GM21367 (cell line): ENCODE measurements at regions not wholly inside any gene's neighbourhood (a gene's known extent, or its start where the extent isn't known, plus 50 kb on each side); places are given as distances from the start of the nearest gene placed in this dataset.
"Not testable (repeated sequence)": the region's sequence is repeated elsewhere in the genome, so short reads cannot be mapped to it uniquely, and the experiment has no call there.

ENCODE experiments used
- ATAC-seq: cut with Tn5 transposase; IDR thresholded peaks from one replicate; pipeline ENCODE4 v1.9.1; 2021; ENCODE audit not compliant: unreplicated experiment

DNA sequence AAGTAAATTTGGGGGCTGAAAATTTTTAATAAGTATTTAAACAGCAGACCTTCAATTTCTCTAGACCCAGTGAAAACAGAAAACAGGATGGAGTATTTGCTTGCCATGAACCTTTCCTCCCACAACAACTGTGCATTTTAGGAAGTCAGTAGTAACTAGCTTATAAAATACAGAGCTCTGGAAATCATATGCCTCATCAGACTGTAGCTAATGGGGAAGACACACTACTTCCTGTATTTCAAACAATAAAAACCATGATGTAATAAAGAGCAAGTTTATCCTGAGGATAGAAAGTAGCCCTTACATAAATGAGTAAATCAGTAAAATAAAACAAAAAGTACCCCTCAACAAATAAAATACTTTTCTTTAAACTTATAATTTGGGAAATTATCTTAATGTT lies 280.1 kb upstream of the ZFP42 start:
- ATAC-seq, result no peak

GRCh38 chr4:187724456-187724855 lies 271.1 kb upstream of the ZFP42 start:
- ATAC-seq, result no peak

DNA sequence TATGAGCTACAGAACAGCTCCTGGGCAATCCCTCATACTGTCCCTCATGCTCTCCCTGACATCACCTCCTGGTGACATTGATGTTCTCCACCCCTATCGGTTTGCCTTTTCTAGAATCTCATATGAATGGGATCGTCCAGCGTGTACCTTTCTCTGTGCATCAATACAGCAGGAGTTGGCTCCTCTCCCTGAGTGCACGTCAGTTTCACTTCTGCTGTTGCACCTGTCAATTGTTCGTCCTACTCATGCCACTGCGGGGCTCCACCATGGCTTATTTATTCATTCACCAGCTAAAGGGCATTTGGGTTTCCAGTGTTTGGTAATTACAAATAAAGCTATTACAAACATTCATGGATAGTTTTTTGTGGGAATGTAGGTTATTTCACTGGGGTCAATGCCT lies 269.1 kb upstream of the ZFP42 start:
- ATAC-seq, result no peak

DNA sequence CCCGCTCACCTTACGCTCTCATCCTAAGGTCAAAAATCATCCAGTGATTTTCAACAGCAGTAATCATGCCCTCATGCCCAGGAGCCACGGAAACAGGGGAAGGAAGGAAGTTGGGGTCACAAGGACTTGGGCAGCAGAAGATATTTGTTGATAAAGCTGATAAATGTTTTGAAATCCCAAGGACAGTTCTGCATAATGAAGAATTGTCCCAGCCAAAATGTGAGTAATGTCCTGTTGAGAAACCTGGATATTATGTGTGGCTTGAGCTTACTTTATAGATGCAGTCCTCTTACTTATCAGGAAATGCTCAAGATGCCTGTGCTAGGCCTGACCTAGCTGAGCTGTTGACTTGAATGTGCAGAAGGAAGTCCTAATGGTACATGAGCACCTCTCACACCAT lies 263.0 kb upstream of the ZFP42 start:
- no peak for ATAC-seq

DNA sequence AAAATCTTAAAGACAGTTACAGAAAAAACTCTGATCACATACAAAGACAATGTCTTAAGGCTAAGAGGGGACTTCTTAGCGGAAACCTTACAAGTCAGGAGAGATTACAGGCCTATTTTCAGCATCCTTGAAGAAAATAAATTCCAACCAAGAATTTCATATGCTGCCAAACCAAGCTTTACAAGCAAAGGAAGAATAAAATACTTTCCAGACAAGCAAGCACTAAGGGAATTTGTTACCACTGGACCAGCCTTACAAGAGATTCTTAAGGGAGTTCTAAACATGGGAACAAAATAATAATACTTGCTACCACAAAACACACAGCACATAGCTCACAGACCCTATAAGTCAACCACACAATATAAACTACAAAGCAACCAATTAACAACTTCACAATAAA lies 255.8 kb upstream of the ZFP42 start:
- ATAC-seq, result no peak

GRCh38 chr4:187744911-187745310 lies 250.7 kb upstream of the ZFP42 start:
- ATAC-seq, result no peak

DNA sequence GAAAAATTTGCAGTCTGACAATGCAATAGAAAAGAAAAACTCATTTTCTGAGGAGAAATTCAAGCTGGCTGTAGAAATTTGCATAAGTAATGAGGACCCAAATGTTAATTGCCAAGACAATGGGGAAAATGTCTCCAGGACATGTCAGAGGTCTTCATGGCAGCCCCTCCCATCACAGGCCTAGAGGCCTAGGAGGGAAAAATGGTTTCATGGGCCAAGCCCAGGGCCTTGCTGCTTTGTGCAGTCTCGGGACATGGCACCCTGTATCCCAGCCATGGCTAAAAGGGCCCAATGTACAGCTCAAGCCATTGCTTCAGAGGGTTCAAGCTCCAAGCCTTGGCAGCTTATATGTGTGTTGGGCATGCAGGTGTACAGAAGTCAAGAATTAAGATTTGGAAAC lies 244.9 kb upstream of the ZFP42 start:
- not testable (repeated sequence) for ATAC-seq

DNA sequence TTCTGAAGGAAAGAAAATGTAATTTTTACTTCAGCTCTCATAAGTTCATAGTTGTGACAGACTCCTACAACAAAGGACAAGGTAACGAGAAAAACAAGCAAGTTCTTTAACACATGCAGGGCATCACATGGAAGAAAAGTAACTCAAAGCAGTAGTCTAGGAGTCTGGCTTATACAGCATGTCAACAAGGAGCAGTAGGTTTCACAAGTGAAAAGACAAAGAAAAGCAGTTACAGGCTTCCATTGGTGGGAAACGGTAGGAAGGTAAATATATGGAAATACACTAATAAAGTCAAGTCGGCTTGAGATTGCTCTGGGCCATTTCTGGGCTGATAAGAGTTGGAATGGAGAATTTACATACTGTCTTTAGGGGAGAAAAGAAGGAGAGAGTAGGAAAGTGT lies 228.4 kb upstream of the ZFP42 start:
- ATAC-seq, result no peak

- no peak for ATAC-seq
These were observed 227.9 kb upstream of the ZFP42 start for GRCh38 chr4:187767687-187768086.

DNA sequence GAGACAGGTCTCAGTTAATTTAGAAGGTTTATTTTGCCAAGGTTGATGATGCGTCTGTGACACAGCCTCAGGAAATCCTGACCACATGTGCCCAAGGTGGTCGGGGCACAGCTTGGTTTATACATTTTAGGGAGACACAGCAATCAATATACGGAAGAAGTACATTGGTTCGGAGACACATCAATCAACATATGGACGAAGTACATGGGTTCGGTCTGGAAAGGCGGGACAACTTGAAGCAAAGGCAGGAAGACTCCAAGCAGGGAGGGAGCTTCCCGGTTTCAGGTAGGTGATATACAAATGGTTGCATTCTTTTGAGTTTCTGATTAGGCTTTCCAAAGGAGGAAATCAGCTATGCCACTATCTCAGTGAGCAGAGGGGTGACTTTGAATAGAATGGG lies 225.2 kb upstream of the ZFP42 start:
- ATAC-seq, result no peak

GRCh38 chr4:187777954-187778353 lies 217.6 kb upstream of the ZFP42 start:
- ATAC-seq, result no peak

GRCh38 chr4:187780070-187780469 lies 215.5 kb upstream of the ZFP42 start:
- ATAC-seq, result no peak

- ATAC-seq, result no peak
These were observed 213.2 kb upstream of the ZFP42 start for GRCh38 chr4:187782286-187782824.

DNA sequence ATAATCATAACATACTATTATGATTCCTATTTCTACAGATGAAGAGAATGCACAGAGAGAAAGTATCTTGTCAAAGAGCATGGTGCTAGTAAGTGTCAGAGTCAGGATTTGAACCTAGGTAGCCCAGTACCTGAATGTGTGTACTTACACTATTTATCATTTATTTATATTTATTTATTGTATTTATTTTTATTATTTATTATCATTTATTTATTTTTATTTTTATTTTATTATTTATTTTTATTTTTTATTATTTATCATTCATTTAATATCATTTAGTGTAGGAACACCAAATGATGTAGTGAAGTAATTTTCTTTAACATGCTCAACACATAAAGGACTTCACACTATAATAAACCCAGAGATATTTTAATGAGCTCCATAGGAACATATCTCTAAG lies 209.4 kb upstream of the ZFP42 start:
- ATAC-seq, result no peak

- no peak for ATAC-seq
These were observed 206.5 kb upstream of the ZFP42 start for GRCh38 chr4:187789078-187789477.

DNA sequence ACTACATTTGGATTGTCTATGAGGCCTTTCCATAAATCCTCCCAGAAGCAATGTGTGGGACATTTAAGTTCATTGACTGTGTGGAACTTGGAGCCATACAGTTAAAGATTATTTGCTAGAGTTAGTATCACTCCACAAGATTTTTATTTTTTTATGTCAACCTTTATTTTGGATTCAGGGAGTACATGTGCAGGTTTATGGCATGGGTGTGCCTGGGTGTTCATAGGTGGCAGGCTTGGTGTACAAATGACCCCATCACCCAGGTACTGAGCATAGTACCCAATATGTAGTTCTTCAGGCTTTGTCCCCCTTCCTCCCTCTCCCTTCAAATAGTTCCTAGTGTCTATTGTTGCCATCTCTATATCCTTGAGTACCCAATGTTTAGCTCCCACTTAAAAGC lies 199.8 kb upstream of the ZFP42 start:
- no peak for ATAC-seq

DNA sequence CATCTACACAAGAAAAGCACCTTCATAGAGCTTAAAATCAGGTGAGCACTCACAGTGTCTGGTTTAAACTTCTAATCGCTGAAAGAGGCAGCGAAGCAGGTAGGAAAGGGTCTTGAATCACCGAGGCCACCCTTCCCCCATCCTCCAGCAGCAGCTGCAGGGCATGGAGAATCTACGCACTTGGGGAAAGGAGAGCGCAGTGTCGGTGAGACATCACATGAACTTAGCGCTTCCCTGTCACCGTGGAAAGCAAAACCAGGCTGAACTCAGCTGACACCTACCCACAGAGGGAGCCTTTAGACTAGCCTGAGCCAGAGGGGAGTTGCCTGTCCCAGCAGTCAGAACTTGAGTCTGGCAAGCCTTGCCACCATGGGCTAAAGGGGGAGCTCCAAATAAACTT lies 197.2 kb upstream of the ZFP42 start:
- no peak for ATAC-seq

GRCh38 chr4:187799735-187800134 lies 195.8 kb upstream of the ZFP42 start:
- ATAC-seq, result no peak

GRCh38 chr4:187811591-187811990 lies 184.0 kb upstream of the ZFP42 start:
- ATAC-seq, result no peak

DNA sequence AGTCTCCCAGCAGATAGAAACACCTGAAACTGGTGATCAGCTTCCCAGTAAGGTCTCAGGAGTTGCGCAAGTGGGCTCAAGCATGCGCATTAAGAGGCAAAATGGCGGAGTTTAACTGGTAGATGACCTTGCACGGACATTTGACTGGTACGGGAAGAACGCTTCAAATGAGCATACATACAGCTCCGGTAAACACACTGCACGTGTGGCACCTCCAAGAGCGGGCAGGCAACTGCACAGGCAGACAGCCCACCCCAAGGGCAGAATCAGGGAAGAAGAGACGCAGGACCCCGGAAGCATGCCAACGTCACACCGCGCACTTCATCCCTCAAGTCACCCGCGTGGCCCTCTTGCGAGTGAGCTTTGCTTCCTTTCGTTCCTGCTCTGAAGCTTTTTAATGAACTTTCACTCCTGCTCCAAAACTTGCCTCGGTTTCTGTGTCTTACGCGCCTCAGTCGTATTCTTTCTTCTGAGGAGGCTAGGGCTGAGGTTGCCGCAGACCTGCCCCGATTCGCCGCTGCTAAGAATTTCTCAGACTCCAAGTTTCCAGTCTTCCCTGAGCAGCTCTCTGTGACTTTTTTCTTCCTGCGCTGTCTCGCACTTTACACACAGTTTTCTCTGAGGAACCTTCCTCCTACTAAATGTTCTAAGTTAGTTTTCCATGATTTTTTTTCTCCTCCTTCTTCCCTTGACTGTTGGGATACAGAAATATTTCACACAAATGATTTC lies 180.7 kb upstream of the ZFP42 start:
- no peak for ATAC-seq

DNA sequence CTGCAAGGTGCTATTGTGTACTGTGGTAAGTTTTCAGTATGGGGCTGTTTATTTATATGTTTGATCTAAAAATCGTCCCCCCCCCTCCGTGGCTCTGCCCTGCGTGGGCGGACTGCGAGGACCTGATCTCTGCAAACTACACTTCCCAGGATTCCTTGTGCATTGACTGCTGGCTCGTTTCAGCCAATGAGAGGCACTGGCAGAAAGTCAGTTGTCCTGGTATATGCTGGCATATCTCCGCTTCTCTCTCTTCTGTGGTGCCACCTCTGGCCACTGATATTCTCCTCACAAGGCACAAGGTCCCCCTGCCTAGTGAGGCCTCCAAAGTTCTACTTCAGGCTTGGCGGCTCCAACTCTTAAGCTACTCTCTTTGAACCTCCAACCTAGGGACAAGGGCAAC lies 168.8 kb upstream of the ZFP42 start:
- no peak for ATAC-seq

GRCh38 chr4:187827631-187828030 lies 167.9 kb upstream of the ZFP42 start:
- ATAC-seq, result no peak

- no peak for ATAC-seq
These were observed 155.8 kb upstream of the ZFP42 start for GRCh38 chr4:187839765-187840164.
